ENCODE measurements at regions not wholly inside any gene's neighbourhood (a gene's known extent, or its start where the extent isn't known, plus 50 kb on each side); places are given as distances from the start of the nearest gene placed in this dataset.

GRCh38 chr13:44068737-44069136 is 189.0 kb downstream of the LACC1 start:
- Histone ChIP-seq H3K4me3 (no peak overlapping the region), H3K36me3 (ENCODE audit: control insufficient read depth in 2 of 2, insufficient read depth in 2 of 2, low read length in 1 of 2) (no peaks in the 10 kb centered on the region), H3K79me2 (ENCODE audit: control insufficient read depth, insufficient read depth, low read length) (no peaks in the 10 kb centered on the region), H3K4me2 (ENCODE audit: control insufficient read depth, insufficient read depth) (no peak overlapping the region), H3K4me1 (ENCODE audit: control insufficient read depth, insufficient read depth, low read length) (no peaks in the 10 kb centered on the region), H3K27ac (ENCODE audit: control insufficient read depth, insufficient read depth) (no peak overlapping the region), H2AFZ (ENCODE audit: control insufficient read depth, low read depth, low read length) (no peak overlapping the region), H3K27me3 (replicated peaks in 1 of 2; ENCODE audit: control insufficient read depth in 2 of 2, insufficient read depth in 2 of 2, low read length in 1 of 2) (no peaks in the 10 kb centered on the region), H3K9ac (ENCODE audit: control insufficient read depth, insufficient read depth, low read length) (no peak overlapping the region), H3K9me3 (replicated peaks; ENCODE audit: control insufficient read depth, insufficient read depth, low read length) (no peaks in the 10 kb centered on the region; the same call in 1 of the 3 replicates), H4K20me1 (ENCODE audit: control insufficient read depth, insufficient read depth) (no peaks in the 10 kb centered on the region)
- FAIRE-seq (no peak), ATAC-seq (no peak), DNase-seq (ENCODE audit: low read depth, low spot score) (no peak)
- ChIA-PET POLR2A (no interaction called here), RAD21 (ENCODE audit: unreplicated experiment) (no interaction called here), SMC1A (ENCODE audit: uncharacterized antibody, unreplicated experiment) (no interaction called here), CTCF (no interaction called here)
- intact Hi-C loops (cut with micrococcal nuclease; ENCODE audit: unreplicated experiment) = no loop called here
- TF ChIP-seq SIN3A (IDR thresholded peaks at IDR 0.05; ENCODE audit: low read depth, low read length) (no peak), POLR2AphosphoS5 (IDR thresholded peaks at IDR 0.05; ENCODE audit: low read length) (no peak), ZNF592 (IDR thresholded peaks at IDR 0.05) (no peak), JUNB (IDR thresholded peaks at IDR 0.05) (no peak), HCFC1 (IDR thresholded peaks at IDR 0.05; ENCODE audit: low read length) (no peak), CHD2 (IDR thresholded peaks at IDR 0.05; ENCODE audit: borderline replicate concordance, low read depth, low read length) (no peak), YY1 (IDR thresholded peaks at IDR 0.05; ENCODE audit: low read depth, low read length) (no peak)
- TF ChIP-seq, protein P1, sequence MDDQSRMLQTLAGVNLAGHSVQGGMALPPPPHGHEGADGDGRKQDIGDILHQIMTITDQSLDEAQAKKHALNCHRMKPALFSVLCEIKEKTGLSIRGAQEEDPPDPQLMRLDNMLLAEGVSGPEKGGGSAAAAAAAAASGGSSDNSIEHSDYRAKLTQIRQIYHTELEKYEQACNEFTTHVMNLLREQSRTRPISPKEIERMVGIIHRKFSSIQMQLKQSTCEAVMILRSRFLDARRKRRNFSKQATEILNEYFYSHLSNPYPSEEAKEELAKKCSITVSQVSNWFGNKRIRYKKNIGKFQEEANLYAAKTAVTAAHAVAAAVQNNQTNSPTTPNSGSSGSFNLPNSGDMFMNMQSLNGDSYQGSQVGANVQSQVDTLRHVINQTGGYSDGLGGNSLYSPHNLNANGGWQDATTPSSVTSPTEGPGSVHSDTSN (IDR thresholded peaks at IDR 0.05; ENCODE audit: insufficient replicate concordance, low read depth, low read length) = no peak
- TF ChIP-seq, protein P2, sequence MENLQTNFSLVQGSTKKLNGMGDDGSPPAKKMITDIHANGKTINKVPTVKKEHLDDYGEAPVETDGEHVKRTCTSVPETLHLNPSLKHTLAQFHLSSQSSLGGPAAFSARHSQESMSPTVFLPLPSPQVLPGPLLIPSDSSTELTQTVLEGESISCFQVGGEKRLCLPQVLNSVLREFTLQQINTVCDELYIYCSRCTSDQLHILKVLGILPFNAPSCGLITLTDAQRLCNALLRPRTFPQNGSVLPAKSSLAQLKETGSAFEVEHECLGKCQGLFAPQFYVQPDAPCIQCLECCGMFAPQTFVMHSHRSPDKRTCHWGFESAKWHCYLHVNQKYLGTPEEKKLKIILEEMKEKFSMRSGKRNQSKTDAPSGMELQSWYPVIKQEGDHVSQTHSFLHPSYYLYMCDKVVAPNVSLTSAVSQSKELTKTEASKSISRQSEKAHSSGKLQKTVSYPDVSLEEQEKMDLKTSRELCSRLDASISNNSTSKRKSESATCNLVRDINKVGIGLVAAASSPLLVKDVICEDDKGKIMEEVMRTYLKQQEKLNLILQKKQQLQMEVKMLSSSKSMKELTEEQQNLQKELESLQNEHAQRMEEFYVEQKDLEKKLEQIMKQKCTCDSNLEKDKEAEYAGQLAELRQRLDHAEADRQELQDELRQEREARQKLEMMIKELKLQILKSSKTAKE (IDR thresholded peaks at IDR 0.05; ENCODE audit: low read depth, poor library complexity, severe bottlenecking) = no peak
- WGBS (ENCODE audit: insufficient coverage, insufficient replicate concordance, low lambda C conversion rate, missing lambda C conversion rate) = 15% methylated on average over 4 of the region's 4 CpGs
- in situ Hi-C loops (cut with MboI) = no loop called here
- no TSS peak for BruUV-seq (replicated peaks)

Measured in GM12878 (cell line).